ENCODE measurements at regions not wholly inside any gene's neighbourhood (a gene's known extent, or its start where the extent isn't known, plus 50 kb on each side); places are given as distances from the start of the nearest gene placed in this dataset.

DNA sequence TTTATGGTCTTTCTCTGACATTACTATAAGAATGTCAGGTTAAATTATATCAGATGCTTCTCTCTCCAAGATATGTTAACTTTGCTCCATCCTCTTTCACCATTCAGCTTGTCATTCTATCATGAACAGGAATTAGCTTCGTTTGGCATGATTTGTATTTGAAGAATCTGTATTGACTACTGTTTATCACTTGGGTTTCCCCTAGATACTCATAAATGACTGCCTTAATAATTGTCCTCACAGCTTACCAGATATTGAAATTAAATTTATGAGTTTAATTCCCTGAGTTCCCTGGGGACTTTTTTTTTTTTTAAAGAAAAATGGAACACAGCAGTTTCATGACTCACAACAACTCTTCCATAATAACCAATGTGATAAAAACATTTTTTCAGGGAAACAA is 76.2 kb upstream of the EOLA2 start:
- Histone ChIP-seq H3K4me3 (ENCODE audit: low read length) (no peak overlapping the region), H2BK120ac (ENCODE audit: low read depth, low read length) (no peak overlapping the region)

GRCh38 chrX:150017868-150018267 is 79.6 kb upstream of the EOLA2 start:
- WGBS (ENCODE audit: extremely low coverage, insufficient coverage, low lambda C conversion rate) = no CpG with 5 or more reads among the region's 1 CpG
- no peak overlapping the region for H3K18ac ChIP-seq (ENCODE audit: low read length)
- H3K4ac ChIP-seq (ENCODE audit: low read depth, low read length) = no peak overlapping the region
- H3K23ac ChIP-seq (ENCODE audit: low read length) = no peak overlapping the region
- H2BK120ac ChIP-seq (ENCODE audit: low read depth, low read length) = no peak overlapping the region
- no peaks in the 10 kb centered on the region for H3K36me3 ChIP-seq (ENCODE audit: control insufficient read depth, insufficient read depth, low read length)
- no peak overlapping the region for H4K5ac ChIP-seq (ENCODE audit: low read length)
- no peak overlapping the region for H3K27ac ChIP-seq (ENCODE audit: low read depth, low read length)
- H3K56ac ChIP-seq (ENCODE audit: low read length) = no peak overlapping the region
- no peak overlapping the region for H2BK5ac ChIP-seq (ENCODE audit: low read length)
- H2BK15ac ChIP-seq (replicated peaks; ENCODE audit: low read depth) = no peak overlapping the region
- no peak overlapping the region for H3K9ac ChIP-seq (ENCODE audit: low read length)
- H2AK5ac ChIP-seq (ENCODE audit: low read length) = no peak overlapping the region
- H3K4me2 ChIP-seq (ENCODE audit: low read length) = no peak overlapping the region
- H3K79me2 ChIP-seq (ENCODE audit: control insufficient read depth, insufficient read depth, low read length) = no peaks in the 10 kb centered on the region
- no peak overlapping the region for H4K8ac ChIP-seq (ENCODE audit: low read depth, low read length)
- no peak for DNase-seq
- H3K79me1 ChIP-seq (ENCODE audit: low read length) = no peaks in the 10 kb centered on the region
- no peaks in the 10 kb centered on the region for H3K4me1 ChIP-seq (ENCODE audit: control insufficient read depth, low read depth, low read length)
- no peak overlapping the region for H3K4me3 ChIP-seq (ENCODE audit: low read length)
- H3K27me3 ChIP-seq (ENCODE audit: insufficient read depth, low read length, poor library complexity) = no peaks in the 10 kb centered on the region

More for the DNA sequence above, 76.2 kb upstream of the EOLA2 start:
- Histone ChIP-seq H3K4me1 (ENCODE audit: control insufficient read depth, low read depth, low read length) (no peaks in the 10 kb centered on the region), H3K56ac (ENCODE audit: low read length) (no peak overlapping the region), H3K27me3 (ENCODE audit: insufficient read depth, low read length, poor library complexity) (no peaks in the 10 kb centered on the region), H4K8ac (ENCODE audit: low read depth, low read length) (no peak overlapping the region), H3K36me3 (ENCODE audit: control insufficient read depth, insufficient read depth, low read length) (no peaks in the 10 kb centered on the region), H4K5ac (ENCODE audit: low read length) (no peak overlapping the region), H2AK5ac (ENCODE audit: low read length) (no peak overlapping the region), H3K9ac (ENCODE audit: low read length) (no peak overlapping the region), H3K4ac (ENCODE audit: low read depth, low read length) (no peak overlapping the region), H3K18ac (ENCODE audit: low read length) (no peak overlapping the region), H3K4me2 (ENCODE audit: low read length) (no peak overlapping the region), H3K27ac (ENCODE audit: low read depth, low read length) (no peak overlapping the region), H3K23ac (ENCODE audit: low read length) (no peak overlapping the region), H2BK15ac (replicated peaks; ENCODE audit: low read depth) (no peak overlapping the region), H3K79me2 (ENCODE audit: control insufficient read depth, insufficient read depth, low read length) (no peaks in the 10 kb centered on the region), H3K79me1 (ENCODE audit: low read length) (no peaks in the 10 kb centered on the region), H2BK5ac (ENCODE audit: low read length) (no peak overlapping the region)
- no peak for DNase-seq
- no CpG with 5 or more reads among the region's 1 CpG for WGBS (ENCODE audit: extremely low coverage, insufficient coverage, low lambda C conversion rate)

GRCh38 chrX:150018931-150019361 is 80.7 kb upstream of the EOLA2 start:
- WGBS (ENCODE audit: extremely low coverage, insufficient coverage, low lambda C conversion rate) = no CpG with 5 or more reads among the region's 2 CpGs
- Histone ChIP-seq H3K4ac (ENCODE audit: low read depth, low read length) (no peak overlapping the region), H3K79me1 (ENCODE audit: low read length) (no peaks in the 10 kb centered on the region), H3K4me1 (ENCODE audit: control insufficient read depth, low read depth, low read length) (no peaks in the 10 kb centered on the region), H4K8ac (ENCODE audit: low read depth, low read length) (no peak overlapping the region), H3K56ac (ENCODE audit: low read length) (no peak overlapping the region), H3K18ac (ENCODE audit: low read length) (no peak overlapping the region), H3K4me2 (ENCODE audit: low read length) (no peak overlapping the region), H3K79me2 (ENCODE audit: control insufficient read depth, insufficient read depth, low read length) (no peaks in the 10 kb centered on the region), H3K27ac (ENCODE audit: low read depth, low read length) (no peak overlapping the region), H3K23ac (ENCODE audit: low read length) (no peak overlapping the region), H3K4me3 (ENCODE audit: low read length) (no peak overlapping the region), H2AK5ac (ENCODE audit: low read length) (no peak overlapping the region), H3K27me3 (ENCODE audit: insufficient read depth, low read length, poor library complexity) (no peaks in the 10 kb centered on the region), H2BK5ac (ENCODE audit: low read length) (no peak overlapping the region), H3K9ac (ENCODE audit: low read length) (no peak overlapping the region), H2BK15ac (replicated peaks; ENCODE audit: low read depth) (no peak overlapping the region), H3K36me3 (ENCODE audit: control insufficient read depth, insufficient read depth, low read length) (no peaks in the 10 kb centered on the region), H2BK120ac (ENCODE audit: low read depth, low read length) (no peak overlapping the region), H4K5ac (ENCODE audit: low read length) (no peak overlapping the region)
- no peak for DNase-seq

DNA sequence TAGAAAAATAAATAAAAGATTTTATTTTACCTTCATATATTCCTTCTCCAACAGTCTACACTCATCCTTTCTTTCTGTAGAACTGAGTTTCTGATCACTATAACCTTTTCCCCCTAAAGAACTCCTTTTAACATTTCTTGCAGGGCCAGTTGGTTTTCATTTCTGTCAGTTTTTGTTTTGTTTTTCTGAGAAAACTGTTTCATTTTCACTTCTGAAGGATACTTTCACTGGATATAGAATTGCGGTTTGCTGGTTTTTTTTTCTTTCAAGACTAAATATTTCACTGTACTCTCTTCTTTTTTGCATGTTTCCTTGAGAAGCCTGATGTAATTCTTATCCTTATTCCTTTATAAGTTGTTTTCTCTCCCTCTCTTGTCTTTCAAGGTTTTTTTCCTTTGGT is 90.4 kb upstream of the EOLA2 start:
- no peak for DNase-seq
- Histone ChIP-seq H2BK120ac (ENCODE audit: low read depth, low read length) (no peak overlapping the region), H3K4me1 (ENCODE audit: control insufficient read depth, low read depth, low read length) (no peaks in the 10 kb centered on the region), H3K56ac (ENCODE audit: low read length) (no peak overlapping the region), H4K8ac (ENCODE audit: low read depth, low read length) (no peak overlapping the region), H3K36me3 (ENCODE audit: control insufficient read depth, insufficient read depth, low read length) (no peaks in the 10 kb centered on the region), H3K27me3 (ENCODE audit: insufficient read depth, low read length, poor library complexity) (no peaks in the 10 kb centered on the region), H3K79me2 (ENCODE audit: control insufficient read depth, insufficient read depth, low read length) (no peaks in the 10 kb centered on the region), H3K23ac (ENCODE audit: low read length) (no peak overlapping the region), H2BK5ac (ENCODE audit: low read length) (no peak overlapping the region), H3K79me1 (ENCODE audit: low read length) (no peaks in the 10 kb centered on the region), H3K4me2 (ENCODE audit: low read length) (no peak overlapping the region), H3K4ac (ENCODE audit: low read depth, low read length) (no peak overlapping the region), H3K18ac (ENCODE audit: low read length) (no peak overlapping the region), H4K5ac (ENCODE audit: low read length) (no peak overlapping the region), H2AK5ac (ENCODE audit: low read length) (no peak overlapping the region), H3K4me3 (ENCODE audit: low read length) (no peak overlapping the region), H3K9ac (ENCODE audit: low read length) (no peak overlapping the region), H2BK15ac (replicated peaks; ENCODE audit: low read depth) (no peak overlapping the region), H3K27ac (ENCODE audit: low read depth, low read length) (no peak overlapping the region)
- WGBS (ENCODE audit: extremely low coverage, insufficient coverage, low lambda C conversion rate) = no CpG with 5 or more reads among the region's 1 CpG

DNA sequence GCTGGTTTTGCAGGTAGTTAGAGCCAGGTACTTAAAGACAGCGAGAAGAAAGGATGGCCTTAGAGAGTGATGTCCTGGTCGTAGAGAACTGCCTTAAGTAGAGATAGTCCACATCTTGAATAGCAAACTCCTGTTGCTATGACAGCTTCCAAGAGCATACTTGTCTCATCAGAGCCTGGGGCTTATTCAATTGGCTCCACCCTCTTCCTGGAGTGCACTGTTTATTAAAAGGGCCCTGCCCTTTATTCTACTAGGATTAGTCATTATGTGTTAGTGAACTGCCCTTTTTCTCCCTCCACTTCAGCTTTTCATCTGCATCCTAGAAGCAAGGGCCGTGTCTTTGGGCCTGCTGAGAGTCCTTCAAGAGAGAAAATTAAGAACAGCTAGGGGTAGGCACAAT is 94.5 kb upstream of the EOLA2 start:
- Histone ChIP-seq H3K36me3 (ENCODE audit: control insufficient read depth, insufficient read depth, low read length) (no peaks in the 10 kb centered on the region), H4K5ac (ENCODE audit: low read length) (no peak overlapping the region), H3K56ac (ENCODE audit: low read length) (no peak overlapping the region), H2AK5ac (ENCODE audit: low read length) (no peak overlapping the region), H4K8ac (ENCODE audit: low read depth, low read length) (no peak overlapping the region), H3K9ac (ENCODE audit: low read length) (no peak overlapping the region), H3K27ac (ENCODE audit: low read depth, low read length) (no peak overlapping the region), H3K79me2 (ENCODE audit: control insufficient read depth, insufficient read depth, low read length) (no peaks in the 10 kb centered on the region), H2BK5ac (ENCODE audit: low read length) (no peak overlapping the region), H3K4me2 (ENCODE audit: low read length) (no peak overlapping the region), H3K18ac (ENCODE audit: low read length) (no peak overlapping the region), H2BK15ac (replicated peaks; ENCODE audit: low read depth) (no peak overlapping the region), H3K79me1 (ENCODE audit: low read length) (no peaks in the 10 kb centered on the region), H3K4me1 (ENCODE audit: control insufficient read depth, low read depth, low read length) (no peaks in the 10 kb centered on the region), H3K27me3 (ENCODE audit: insufficient read depth, low read length, poor library complexity) (no peaks in the 10 kb centered on the region), H2BK120ac (ENCODE audit: low read depth, low read length) (no peak overlapping the region), H3K4ac (ENCODE audit: low read depth, low read length) (no peak overlapping the region), H3K23ac (ENCODE audit: low read length) (no peak overlapping the region), H3K4me3 (ENCODE audit: low read length) (no peak overlapping the region)
- WGBS (ENCODE audit: extremely low coverage, insufficient coverage, low lambda C conversion rate) = no CpG with 5 or more reads among the region's 3 CpGs
- DNase-seq = no peak

GRCh38 chrX:150034788-150035187 is 96.5 kb upstream of the EOLA2 start:
- no peak overlapping the region for H3K4ac ChIP-seq (ENCODE audit: low read depth, low read length)
- no peak overlapping the region for H3K23ac ChIP-seq (ENCODE audit: low read length)
- H2BK5ac ChIP-seq (ENCODE audit: low read length) = no peak overlapping the region
- H3K56ac ChIP-seq (ENCODE audit: low read length) = no peak overlapping the region
- WGBS (ENCODE audit: extremely low coverage, insufficient coverage, low lambda C conversion rate) = no CpG with 5 or more reads among the region's 2 CpGs
- H2BK15ac ChIP-seq (replicated peaks; ENCODE audit: low read depth) = no peak overlapping the region
- no peaks in the 10 kb centered on the region for H3K36me3 ChIP-seq (ENCODE audit: control insufficient read depth, insufficient read depth, low read length)
- no peaks in the 10 kb centered on the region for H3K79me1 ChIP-seq (ENCODE audit: low read length)
- H3K79me2 ChIP-seq (ENCODE audit: control insufficient read depth, insufficient read depth, low read length) = no peaks in the 10 kb centered on the region
- no peak overlapping the region for H2AK5ac ChIP-seq (ENCODE audit: low read length)
- H4K5ac ChIP-seq (ENCODE audit: low read length) = no peak overlapping the region
- no peak overlapping the region for H3K4me3 ChIP-seq (ENCODE audit: low read length)
- no peaks in the 10 kb centered on the region for H3K4me1 ChIP-seq (ENCODE audit: control insufficient read depth, low read depth, low read length)
- no peak for DNase-seq
- H2BK120ac ChIP-seq (ENCODE audit: low read depth, low read length) = no peak overlapping the region
- no peak overlapping the region for H4K8ac ChIP-seq (ENCODE audit: low read depth, low read length)
- no peak overlapping the region for H3K4me2 ChIP-seq (ENCODE audit: low read length)
- H3K27me3 ChIP-seq (ENCODE audit: insufficient read depth, low read length, poor library complexity) = no peaks in the 10 kb centered on the region
- no peak overlapping the region for H3K9ac ChIP-seq (ENCODE audit: low read length)
- H3K27ac ChIP-seq (ENCODE audit: low read depth, low read length) = no peak overlapping the region
- H3K18ac ChIP-seq (ENCODE audit: low read length) = no peak overlapping the region
